Mucosa of descending colon (tissue), 3 donors: ENCODE measurements at regions not wholly inside any gene's neighbourhood (a gene's known extent, or its start where the extent isn't known, plus 50 kb on each side); places are given as distances from the start of the nearest gene placed in this dataset.

Experiments
- ATAC-seq: fragments of 200-7000 bp; cut with Tn5 transposase; one replicate; pipeline ENCODE4 v1.9.1; 2020; ENCODE audit warnings: mild to moderate bottlenecking, moderate library complexity
- DNase-seq, 3 donors: peaks; one replicate each; pipeline ENCODE4 v3.0.0-alpha.2; 2020
- H3K36me3 ChIP-seq: fragments of 200-600 bp; one replicate; pipeline ENCODE4 v1.8.0; 2021; ENCODE audit warnings: low read depth, mild to moderate bottlenecking
- H3K4me1 ChIP-seq: fragments of 200-600 bp; one replicate; pipeline ENCODE4 v1.8.0; 2021; ENCODE audit warnings: low read depth, mild to moderate bottlenecking
- H3K4me3 ChIP-seq: fragments of 200-600 bp; one replicate; pipeline ENCODE4 v1.8.0; 2021; ENCODE audit warnings: mild to moderate bottlenecking
- H3K9me3 ChIP-seq: fragments of 200-600 bp; one replicate; pipeline ENCODE4 v1.8.0; 2021; ENCODE audit warnings: mild to moderate bottlenecking
- intact Hi-C, 2 donors: fragments of 100-400 bp; cut with DNase I in 1 of 2; cut with micrococcal nuclease in 1 of 2; formaldehyde crosslinking; loops; one replicate each; pipeline versions ENCODE4 v1.11.0 to v1.11.1; 2022; cut with DNase I, micrococcal nuclease
- TF ChIP-seq, protein P1 (sequence below): fragments of 200-600 bp; IDR thresholded peaks from one replicate; pipeline ENCODE4 v1.8.0; 2022; ENCODE audit warnings: antibody characterized with exemption, mild to moderate bottlenecking
- donor health status: DM: no; HTN: no; CAD: no; lungs with moderate emphysema.
- donor health status: DM: no; HTN: no; CAD: no.
- donor health status: DM: no; HTN: yes; CAD: no.

- Histone ChIP-seq H3K4me1 (peaks cover 5% of the 10 kb centered on the region), H3K36me3 (no peaks in the 10 kb centered on the region), H3K4me3 (no peak overlapping the region), H3K9me3 (no peaks in the 10 kb centered on the region)
- intact Hi-C loops, result no loop called here
- TF ChIP-seq, protein P1, sequence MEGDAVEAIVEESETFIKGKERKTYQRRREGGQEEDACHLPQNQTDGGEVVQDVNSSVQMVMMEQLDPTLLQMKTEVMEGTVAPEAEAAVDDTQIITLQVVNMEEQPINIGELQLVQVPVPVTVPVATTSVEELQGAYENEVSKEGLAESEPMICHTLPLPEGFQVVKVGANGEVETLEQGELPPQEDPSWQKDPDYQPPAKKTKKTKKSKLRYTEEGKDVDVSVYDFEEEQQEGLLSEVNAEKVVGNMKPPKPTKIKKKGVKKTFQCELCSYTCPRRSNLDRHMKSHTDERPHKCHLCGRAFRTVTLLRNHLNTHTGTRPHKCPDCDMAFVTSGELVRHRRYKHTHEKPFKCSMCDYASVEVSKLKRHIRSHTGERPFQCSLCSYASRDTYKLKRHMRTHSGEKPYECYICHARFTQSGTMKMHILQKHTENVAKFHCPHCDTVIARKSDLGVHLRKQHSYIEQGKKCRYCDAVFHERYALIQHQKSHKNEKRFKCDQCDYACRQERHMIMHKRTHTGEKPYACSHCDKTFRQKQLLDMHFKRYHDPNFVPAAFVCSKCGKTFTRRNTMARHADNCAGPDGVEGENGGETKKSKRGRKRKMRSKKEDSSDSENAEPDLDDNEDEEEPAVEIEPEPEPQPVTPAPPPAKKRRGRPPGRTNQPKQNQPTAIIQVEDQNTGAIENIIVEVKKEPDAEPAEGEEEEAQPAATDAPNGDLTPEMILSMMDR, result no peak
- ATAC-seq (no peak), DNase-seq (no peak)
Observed at GRCh38 chr7:155965010-155965409, 152.7 kb upstream of the SHH start.

DNA sequence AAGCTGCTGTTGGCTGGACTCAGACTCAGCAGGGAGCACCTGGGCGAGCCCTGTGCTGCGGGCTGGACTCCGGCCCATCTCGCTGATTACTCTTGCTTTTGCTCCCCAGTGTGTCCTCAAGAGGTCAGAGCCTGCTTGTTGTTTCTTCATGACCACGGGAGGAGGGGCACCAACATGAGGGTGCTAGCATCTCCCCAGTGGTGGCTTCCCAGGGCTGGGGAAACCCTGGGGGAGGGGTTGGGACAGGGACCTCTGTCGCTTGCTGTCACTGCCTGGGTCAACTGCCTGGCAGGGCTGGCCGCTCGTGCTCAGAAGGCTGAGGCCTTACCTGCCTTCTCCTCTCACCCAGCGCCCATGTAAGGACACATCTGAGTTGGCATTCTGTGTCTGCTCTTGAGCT, 152.3 kb upstream of the SHH start:
- H3K36me3 ChIP-seq, result no peaks in the 10 kb centered on the region
- TF ChIP-seq, protein P1, result no peak
- no peak for DNase-seq
- no peak for ATAC-seq
- H3K9me3 ChIP-seq, result no peaks in the 10 kb centered on the region
- intact Hi-C loops, result no loop called here
- no peak overlapping the region for H3K4me3 ChIP-seq
- peaks cover 5% of the 10 kb centered on the region for H3K4me1 ChIP-seq

DNA sequence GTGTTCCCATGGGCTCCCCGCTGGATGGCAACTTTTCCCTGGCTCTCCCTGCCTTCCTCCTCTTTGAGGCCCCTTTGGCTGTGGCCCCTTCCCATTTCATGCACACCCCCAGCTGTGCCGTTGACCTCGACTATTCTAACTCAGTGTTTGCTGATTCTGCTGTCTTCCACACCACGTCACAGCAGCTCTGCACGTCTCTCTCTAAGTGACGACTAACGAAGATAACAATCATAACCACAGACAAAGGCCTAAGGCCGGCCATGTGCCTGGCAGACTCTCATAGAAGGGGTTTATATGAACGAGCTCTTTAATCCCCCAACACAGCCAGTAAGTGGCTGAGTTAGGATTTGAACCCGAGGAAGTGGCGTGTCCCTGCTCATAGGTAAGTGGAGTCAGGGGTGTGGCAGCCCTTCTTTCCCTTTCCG, 151.5 kb upstream of the SHH start:
- no peak overlapping the region for H3K4me3 ChIP-seq

GRCh38 chr7:155963356-155963755, 151.1 kb upstream of the SHH start:
- H3K9me3 ChIP-seq, result no peaks in the 10 kb centered on the region
- intact Hi-C loops, result no loop called here
- H3K4me3 ChIP-seq, result no peak overlapping the region
- H3K4me1 ChIP-seq, result peaks cover 5% of the 10 kb centered on the region
- TF ChIP-seq, protein P1, result no peak
- DNase-seq (no peak), ATAC-seq (no peak)
- H3K36me3 ChIP-seq, result no peaks in the 10 kb centered on the region

More for the DNA sequence above, 151.5 kb upstream of the SHH start:
- ATAC-seq (no peak), DNase-seq (no peak)
- no peaks in the 10 kb centered on the region for H3K36me3 ChIP-seq
- intact Hi-C loops, result no loop called here
- TF ChIP-seq, protein P1, result no peak
- H3K4me1 ChIP-seq, result peaks cover 5% of the 10 kb centered on the region
- H3K9me3 ChIP-seq, result no peaks in the 10 kb centered on the region

GRCh38 chr7:155962968-155963300, 150.7 kb upstream of the SHH start:
- DNase-seq, result no peak
- TF ChIP-seq, protein P1, result no peak
- no peaks in the 10 kb centered on the region for H3K36me3 ChIP-seq
- no peak overlapping the region for H3K4me3 ChIP-seq
- intact Hi-C loops, result no loop called here
- H3K9me3 ChIP-seq, result no peaks in the 10 kb centered on the region
- H3K4me1 ChIP-seq, result peaks cover 5% of the 10 kb centered on the region
- ATAC-seq, result no peak
